IMR-90 (cell line): ENCODE measurements at regions not wholly inside any gene's neighbourhood (a gene's known extent, or its start where the extent isn't known, plus 50 kb on each side); places are given as distances from the start of the nearest gene placed in this dataset.

Source experiments
- ATAC-seq: fragments of 200-7000 bp; cut with Tn5 transposase; 2 replicates; pipeline ENCODE4 v1.9.1; 2020; ENCODE audit warnings: low read depth, mild to moderate bottlenecking, moderate library complexity
- BruUV-seq: library from RNA; stranded (reverse); fragments of 400-500 nt; replicated peaks from 2 replicates; lab custom pipeline; 2021; lab: Mats Ljungman, UMichigan
- CTCF ChIA-PET: fragments of 300-600 bp; formaldehyde crosslinking; extraction: SDS; loops from one replicate; lab custom pipeline; 2021; ENCODE audit warnings: antibody characterized with exemption; lab: Yijun Ruan, JAX
- POLR2A ChIA-PET: fragments of 300-600 bp; sonication (Branson Sonifier 250); formaldehyde crosslinking; loops from one replicate; lab custom pipeline; 2022; ENCODE audit warnings: antibody characterized with exemption; ENCODE audit not compliant: unreplicated experiment; lab: Charles Lee
- DNase-seq: peaks from one replicate; pipeline ENCODE4 v3.0.0; 2013
- H2AFZ ChIP-seq: replicated peaks from 2 replicates; pipeline ENCODE3; 2013; ENCODE audit warnings: low read length, mild to moderate bottlenecking; ENCODE audit not compliant: poor library complexity
- H2AK5ac ChIP-seq: 2 replicates; pipeline ENCODE4 v1.6.1; 2013; ENCODE audit warnings: low read depth, low read length, inconsistent platforms
- H2AK9ac ChIP-seq: replicated peaks from 2 replicates; pipeline ENCODE3; 2013; ENCODE audit warnings: mild to moderate bottlenecking, low read depth, low read length, moderate library complexity; ENCODE audit not compliant: poor library complexity
- H2BK120ac ChIP-seq: 2 replicates; pipeline ENCODE4 v1.6.1; 2013; ENCODE audit warnings: low read depth, low read length, inconsistent platforms
- H2BK15ac ChIP-seq: 3 replicates; pipeline ENCODE4 v1.6.1; 2013; ENCODE audit warnings: low read depth, low read length, inconsistent platforms
- H2BK20ac ChIP-seq: 2 replicates; pipeline ENCODE4 v1.6.1; 2013; ENCODE audit warnings: low read depth, mild to moderate bottlenecking, inconsistent platforms, low read length, moderate library complexity
- H2BK5ac ChIP-seq: 2 replicates; pipeline ENCODE4 v1.6.1; 2013; ENCODE audit warnings: mild to moderate bottlenecking, low read depth, low read length, inconsistent platforms; ENCODE audit not compliant: poor library complexity, severe bottlenecking
- H3K14ac ChIP-seq: replicated peaks from 2 replicates; pipeline ENCODE4 v1.6.1; 2013; ENCODE audit warnings: low read depth, low read length, inconsistent platforms
- H3K18ac ChIP-seq: 2 replicates; pipeline ENCODE4 v1.6.1; 2013; ENCODE audit warnings: low read depth, low read length, control low read depth
- H3K23ac ChIP-seq: 2 replicates; pipeline ENCODE4 v1.6.1; 2013; ENCODE audit warnings: low read depth, low read length, inconsistent platforms
- H3K27ac ChIP-seq: 2 replicates; pipeline ENCODE4 v1.5.1; 2013; ENCODE audit warnings: mild to moderate bottlenecking, control low read depth, low read length; ENCODE audit not compliant: insufficient read depth
- H3K27me3 ChIP-seq: 2 replicates; pipeline ENCODE4 v1.6.1; 2013; ENCODE audit warnings: low read length; ENCODE audit not compliant: control insufficient read depth, insufficient read depth
- H3K36me3 ChIP-seq: 2 replicates; pipeline ENCODE4 v1.6.1; 2013; ENCODE audit warnings: low read length, mixed read lengths; ENCODE audit not compliant: control insufficient read depth, insufficient read depth
- H3K4ac ChIP-seq: 2 replicates; pipeline ENCODE4 v1.6.1; 2013; ENCODE audit warnings: low read depth, low read length, inconsistent platforms
- H3K4me1 ChIP-seq: 2 replicates; pipeline ENCODE4 v1.6.1; 2013; ENCODE audit warnings: low read length, mixed read lengths; ENCODE audit not compliant: control insufficient read depth, insufficient read depth
- H3K4me2 ChIP-seq: 2 replicates; pipeline ENCODE4 v1.6.1; 2013; ENCODE audit warnings: low read depth, mild to moderate bottlenecking, control low read depth, low read length, moderate library complexity
- H3K4me3 ChIP-seq: 2 replicates; pipeline ENCODE4 v1.5.1; 2013; ENCODE audit warnings: low read depth, mild to moderate bottlenecking, control low read depth, low read length, moderate library complexity; ENCODE audit not compliant: insufficient read depth
- H3K56ac ChIP-seq: 2 replicates; pipeline ENCODE4 v1.6.1; 2013; ENCODE audit warnings: low read length, inconsistent platforms; ENCODE audit not compliant: insufficient read depth; ENCODE audit errors: extremely low read depth
- H3K79me1 ChIP-seq, 2 experiments: 2 replicates each; pipeline ENCODE4 v1.6.1; 2013; ENCODE audit warnings: low read length in 2 of 2, inconsistent platforms in 1 of 2, low read depth in 1 of 2
- H3K9ac ChIP-seq: 2 replicates; pipeline ENCODE4 v1.6.1; 2013; ENCODE audit warnings: low read depth, low read length, control low read depth
- H3K9me1 ChIP-seq: 2 replicates; pipeline ENCODE4 v1.6.1; 2013; ENCODE audit warnings: low read length, inconsistent platforms; ENCODE audit not compliant: insufficient read depth
- H3K9me3 ChIP-seq: 2 replicates; pipeline ENCODE4 v1.6.1; 2013; ENCODE audit warnings: low read length; ENCODE audit not compliant: control insufficient read depth, insufficient read depth
- H4K20me1 ChIP-seq: 2 replicates; pipeline ENCODE4 v1.6.1; 2013; ENCODE audit warnings: low read length, inconsistent platforms; ENCODE audit not compliant: insufficient read depth
- H4K5ac ChIP-seq: 2 replicates; pipeline ENCODE4 v1.6.1; 2013; ENCODE audit warnings: mild to moderate bottlenecking, low read depth, low read length, control low read depth
- H4K8ac ChIP-seq, 2 experiments: 2 replicates each; pipeline ENCODE4 v1.6.1; 2013; ENCODE audit warnings: low read depth in 2 of 2, low read length in 2 of 2, control low read depth in 1 of 2, inconsistent platforms in 1 of 2
- H4K91ac ChIP-seq: 2 replicates; pipeline ENCODE4 v1.6.1; 2013; ENCODE audit warnings: low read depth, low read length, inconsistent platforms; ENCODE audit not compliant: insufficient read depth
- RCOR1 ChIP-seq: IDR thresholded peaks from 2 replicates; pipeline ENCODE4 v1.6.1; 2012; ENCODE audit warnings: mild to moderate bottlenecking, low read length, improper control_type of control experiment; ENCODE audit not compliant: insufficient replicate concordance
- USF2 ChIP-seq: fragments of 150-350 bp; IDR thresholded peaks from 2 replicates; pipeline ENCODE4 v1.6.1; 2017; ENCODE audit warnings: mild to moderate bottlenecking, antibody characterized with exemption, low read length, low read depth
- WGBS, 2 experiments: methylation state at CpG; one replicate each; pipeline versions ENCODE4 v1.1.5 to v1.1.7; 2013; ENCODE audit warnings: missing lambda C conversion rate in 2 of 2; ENCODE audit not compliant: insufficient read length in 1 of 2; ENCODE audit errors: extremely low coverage in 2 of 2; 5-methylcytosine and 5-hydroxymethylcytosine counted together
- dilution Hi-C: fragments of 300-500 bp; cut with HindIII; formaldehyde crosslinking; loops from one replicate; pipeline ENCODE4 v1.14.3; 2018; ENCODE audit warnings: low sequenced_read_pairs; ENCODE audit not compliant: unreplicated experiment
- in situ Hi-C: fragments of 300-500 bp; cut with MboI; formaldehyde crosslinking; loops from 3 replicates; pipeline ENCODE4 v1.14.3; 2019; ENCODE audit warnings: low sequenced_read_pairs, inconsistent platforms, mixed read lengths
- intact Hi-C: fragments of 100-400 bp; cut with micrococcal nuclease; formaldehyde crosslinking; loops from 2 replicates; pipeline ENCODE4 v1.10.0; 2022

GRCh38 chr9:1198085-1198484 is 147.9 kb downstream of the DMRT2 start:
- DNase-seq (peak; percentile 34), ATAC-seq (no peak)
- H3K4me1 ChIP-seq = no peaks in the 10 kb centered on the region
- H3K36me3 ChIP-seq = no peaks in the 10 kb centered on the region
- dilution Hi-C loops = no loop called here
- no peak overlapping the region for H3K4me2 ChIP-seq
- H4K5ac ChIP-seq = no peak overlapping the region
- CTCF ChIA-PET = no interaction called here
- no peak overlapping the region for H2BK20ac ChIP-seq
- H3K4me3 ChIP-seq = no peak overlapping the region
- TF ChIP-seq RCOR1 (no peak), USF2 (no peak)
- no peaks in the 10 kb centered on the region for H4K20me1 ChIP-seq
- no peak overlapping the region for H3K18ac ChIP-seq
- H2BK5ac ChIP-seq = no peak overlapping the region
- POLR2A ChIA-PET = no interaction called here
- H3K79me1 ChIP-seq = no peaks in the 10 kb centered on the region
- WGBS, 2 experiments = no CpG with 5 or more reads among the region's 1 CpG
- H2AK9ac ChIP-seq = no peak overlapping the region
- H3K27me3 ChIP-seq = no peaks in the 10 kb centered on the region
- no peak overlapping the region for H3K9ac ChIP-seq
- no peak overlapping the region for H3K27ac ChIP-seq
- BruUV-seq = no TSS peak
- no peak overlapping the region for H2BK15ac ChIP-seq
- no peak overlapping the region for H3K14ac ChIP-seq
- H3K9me3 ChIP-seq = peaks cover 5% of the 10 kb centered on the region; the same call in 1 of the 2 replicates
- H4K91ac ChIP-seq = no peak overlapping the region
- intact Hi-C loops = no loop called here
- H3K23ac ChIP-seq = no peak overlapping the region
- H3K4ac ChIP-seq = no peak overlapping the region
- H2AFZ ChIP-seq = no peak overlapping the region
- H2AK5ac ChIP-seq = no peak overlapping the region
- H3K9me1 ChIP-seq = no peaks in the 10 kb centered on the region
- no peak overlapping the region for H2BK120ac ChIP-seq
- in situ Hi-C loops = no loop called here
- H4K8ac ChIP-seq = no peak overlapping the region
- no peak overlapping the region for H3K56ac ChIP-seq
